Endothelial cell of umbilical vein (primary cell): ENCODE measurements at regions not wholly inside any gene's neighbourhood (a gene's known extent, or its start where the extent isn't known, plus 50 kb on each side); places are given as distances from the start of the nearest gene placed in this dataset.

Experiments used
- BruUV-seq: library from RNA; stranded (reverse); fragments of 400-500 nt; replicated peaks from 2 replicates; lab custom pipeline; 2021; lab: Mats Ljungman, UMichigan
- CTCF ChIA-PET: fragments of 300-600, 350-600 bp; sonication (Branson Sonifier 250); formaldehyde crosslinking; loops from one replicate; lab custom pipeline; 2021; ENCODE audit warnings: antibody characterized with exemption, inconsistent platforms; lab: Charles Lee
- POLR2A ChIA-PET: fragments of 300-600, 350-600 bp; sonication (Branson Sonifier 250); formaldehyde crosslinking; loops from one replicate; lab custom pipeline; 2021; ENCODE audit warnings: antibody characterized with exemption, inconsistent platforms; lab: Charles Lee
- DNase-seq: peaks from one replicate; pipeline ENCODE4 v3.0.0-alpha.2; 2011; ENCODE audit warnings: low read depth, low spot score
- FAIRE-seq: peaks from 2 replicates; lab custom pipeline; 2011; peaks lifted over from hg19 to GRCh38; lab: Jason Lieb, UNC
- H2AFZ ChIP-seq: 2 replicates; pipeline ENCODE4 v1.6.0; 2012; ENCODE audit warnings: low read depth, low read length, control low read depth, inconsistent platforms
- H3K27ac ChIP-seq: 2 replicates; pipeline ENCODE4 v1.5.1; 2011; ENCODE audit warnings: low read depth, mild to moderate bottlenecking, control low read depth, low read length, moderate library complexity; ENCODE audit not compliant: insufficient read depth
- H3K27me3 ChIP-seq, 2 experiments: 2 replicates each; pipeline versions ENCODE4 v1.6.0 to v1.6.1; 2011; ENCODE audit warnings: low read length in 2 of 2, mixed read lengths in 1 of 2; ENCODE audit not compliant: control insufficient read depth in 2 of 2, insufficient read depth in 2 of 2
- H3K36me3 ChIP-seq, 2 experiments: 2 replicates in 1 of 2; 3 replicates in 1 of 2; pipeline ENCODE4 v1.5.1; 2011; ENCODE audit warnings: low read length in 2 of 2, mild to moderate bottlenecking in 1 of 2, moderate library complexity in 1 of 2; ENCODE audit not compliant: control insufficient read depth in 2 of 2, insufficient read depth in 2 of 2; ENCODE audit errors: extremely low read depth in 1 of 2
- H3K4me1 ChIP-seq: 3 replicates; pipeline ENCODE4 v1.5.1; 2011; ENCODE audit warnings: mild to moderate bottlenecking, low read length; ENCODE audit not compliant: control insufficient read depth, insufficient read depth; ENCODE audit errors: extremely low read depth
- H3K4me2 ChIP-seq: 2 replicates; pipeline ENCODE4 v1.6.1; 2011; ENCODE audit warnings: low read length, control low read depth, mixed read lengths; ENCODE audit not compliant: insufficient read depth
- H3K4me3 ChIP-seq, 3 experiments: fragments of 200-600 bp in 1 of 3; sonication (generic), shearing (Covaris generic) in 1 of 3; replicated peaks in 1 of 3; 2 replicates each; pipeline ENCODE4 v1.5.1; 2011 to 2016; ENCODE audit warnings: control low read depth in 3 of 3, low read length in 3 of 3, mild to moderate bottlenecking in 2 of 3, inconsistent platforms in 1 of 3, low read depth in 1 of 3, moderate library complexity in 1 of 3; ENCODE audit not compliant: insufficient read depth in 1 of 3
- H3K79me2 ChIP-seq: 2 replicates; pipeline ENCODE4 v1.6.0; 2012; ENCODE audit warnings: low read length, inconsistent platforms; ENCODE audit not compliant: control insufficient read depth, insufficient read depth
- H3K9ac ChIP-seq: replicated peaks from 2 replicates; pipeline ENCODE3; 2011; ENCODE audit warnings: low read length, control low read depth; ENCODE audit not compliant: insufficient read depth; ENCODE audit errors: extremely low read depth
- H3K9me1 ChIP-seq: replicated peaks from 3 replicates; pipeline ENCODE4 v1.6.0; 2011; ENCODE audit warnings: mild to moderate bottlenecking, low read length; ENCODE audit not compliant: control insufficient read depth, insufficient read depth; ENCODE audit errors: extremely low read depth
- H3K9me3 ChIP-seq: replicated peaks from 2 replicates; pipeline ENCODE4 v1.5.1; 2012; ENCODE audit warnings: low read length, inconsistent platforms; ENCODE audit not compliant: control insufficient read depth, insufficient read depth
- H4K20me1 ChIP-seq: replicated peaks from 2 replicates; pipeline ENCODE3; 2011; ENCODE audit warnings: mild to moderate bottlenecking, low read length; ENCODE audit not compliant: control insufficient read depth, insufficient read depth; ENCODE audit errors: extremely low read depth
- CTCF ChIP-seq, 2 donors: IDR thresholded peaks; 1 replicate in 1 of 2; 2 replicates in 1 of 2; pipeline ENCODE4 v1.5.1; 2011; ENCODE audit warnings: low read length in 2 of 2, mild to moderate bottlenecking in 2 of 2, moderate library complexity in 2 of 2, control low read depth in 1 of 2, inconsistent platforms in 1 of 2, low read depth in 1 of 2; ENCODE audit not compliant: insufficient read depth in 1 of 2; ENCODE audit errors: extremely low read depth in 1 of 2
- EZH2 ChIP-seq: IDR thresholded peaks from 2 replicates; pipeline ENCODE4 v1.6.1; 2012; ENCODE audit warnings: borderline replicate concordance, low read depth, mild to moderate bottlenecking, moderate library complexity, low read length, inconsistent platforms; ENCODE audit not compliant: severe bottlenecking
- FOS ChIP-seq: IDR thresholded peaks from 2 replicates; pipeline ENCODE4 v1.6.1; 2011; ENCODE audit warnings: mild to moderate bottlenecking, low read length, moderate library complexity, borderline replicate concordance; ENCODE audit not compliant: insufficient read depth
- GATA2 ChIP-seq: IDR thresholded peaks from 2 replicates; pipeline ENCODE4 v1.7.0; 2011; ENCODE audit warnings: low read depth, mild to moderate bottlenecking, moderate library complexity, mixed read lengths, low read length; ENCODE audit not compliant: insufficient read length, insufficient read depth
- JUN ChIP-seq: IDR thresholded peaks from 2 replicates; pipeline ENCODE4 v1.6.1; 2011; ENCODE audit warnings: borderline replicate concordance, low read depth; ENCODE audit not compliant: insufficient read length, insufficient read depth
- MAX ChIP-seq: IDR thresholded peaks from 2 replicates; pipeline ENCODE4 v1.6.1; 2011; ENCODE audit not compliant: insufficient read depth, insufficient read length
- MYC ChIP-seq: IDR thresholded peaks from one replicate; pipeline ENCODE4 v1.6.1; 2011; ENCODE audit warnings: mild to moderate bottlenecking, low read depth, low read length
- POLR2A ChIP-seq: IDR thresholded peaks from 2 replicates; pipeline ENCODE4 v1.6.1; 2012; ENCODE audit warnings: low read depth, mild to moderate bottlenecking, control low read depth, low read length
- POLR2AphosphoS5 ChIP-seq: IDR thresholded peaks from 2 replicates; pipeline ENCODE4 v1.6.1; 2012; ENCODE audit warnings: low read depth, mild to moderate bottlenecking, control low read depth, low read length, moderate library complexity; ENCODE audit not compliant: insufficient read depth
- dilution Hi-C: fragments of 300-500 bp; cut with MboI; formaldehyde crosslinking; loops from one replicate; pipeline ENCODE4 v1.15.0; 2019; ENCODE audit warnings: low sequenced_read_pairs; ENCODE audit not compliant: extremely low pct_ligation_motif_present
- intact Hi-C: fragments of 100-400 bp; cut with micrococcal nuclease; formaldehyde crosslinking; loops from one replicate; pipeline ENCODE4 v1.10.0; 2022

GRCh38 chr20:11278461-11278860 lies 604.7 kb upstream of the JAG1 start:
- dilution Hi-C loops (no loop called here), intact Hi-C loops (no loop called here)
- no peak overlapping the region for H3K4me3 ChIP-seq
- no peak overlapping the region for H3K27ac ChIP-seq
- no peaks in the 10 kb centered on the region for H3K79me2 ChIP-seq
- H3K9me3 ChIP-seq = no peaks in the 10 kb centered on the region
- no peaks in the 10 kb centered on the region for H3K4me1 ChIP-seq
- no peak for FAIRE-seq
- ChIA-PET POLR2A (no interaction called here), CTCF (interaction anchor here (1.2 kb wide), 1 partner anchor 266 kb away, joined by 3 read pairs; no protein-coding TSS in a partner anchor)
- BruUV-seq = no TSS peak
- H3K9me1 ChIP-seq = no peaks in the 10 kb centered on the region
- no peak for DNase-seq
- H2AFZ ChIP-seq = no peak overlapping the region
- no peaks in the 10 kb centered on the region for H3K27me3 ChIP-seq
- no peak overlapping the region for H3K4me2 ChIP-seq
- no peaks in the 10 kb centered on the region for H3K36me3 ChIP-seq
- TF ChIP-seq MYC = no peak
- no peak overlapping the region for H3K9ac ChIP-seq
- no peaks in the 10 kb centered on the region for H4K20me1 ChIP-seq

GRCh38 chr20:11281240-11281639 lies 607.4 kb upstream of the JAG1 start:
- intact Hi-C loops = no loop called here

More at GRCh38 chr20:11281240-11281639, 607.4 kb upstream of the JAG1 start:
- ChIA-PET POLR2A (no interaction called here), CTCF (interaction anchor here (1.2 kb wide), 1 partner anchor 263 kb away, joined by 4 read pairs; no protein-coding TSS in a partner anchor)
- BruUV-seq = no TSS peak
- Histone ChIP-seq H3K4me3 (no peak overlapping the region), H3K9me1 (no peaks in the 10 kb centered on the region), H3K36me3 (no peaks in the 10 kb centered on the region), H3K27ac (no peak overlapping the region), H3K9me3 (no peaks in the 10 kb centered on the region), H3K9ac (no peak overlapping the region), H3K27me3 (no peaks in the 10 kb centered on the region), H3K79me2 (no peaks in the 10 kb centered on the region), H3K4me1 (no peaks in the 10 kb centered on the region), H3K4me2 (no peak overlapping the region), H4K20me1 (no peaks in the 10 kb centered on the region), H2AFZ (no peak overlapping the region)
- no peak for FAIRE-seq
- TF ChIP-seq POLR2A (no peak), POLR2AphosphoS5 (no peak), MYC (no peak), FOS (no peak), JUN (no peak), EZH2 (no peak), CTCF (IDR thresholded peaks at IDR 0.05; ENCODE audit: extremely low read depth in 1 of 2, insufficient read depth in 1 of 2, low read depth in 1 of 2, low read length in 2 of 2) (no peak), GATA2 (no peak), MAX (no peak)
- dilution Hi-C loops = no loop called here
- DNase-seq = no peak
